ENCODE measurements at regions not wholly inside any gene's neighbourhood (a gene's known extent, or its start where the extent isn't known, plus 50 kb on each side); places are given as distances from the start of the nearest gene placed in this dataset.

DNA sequence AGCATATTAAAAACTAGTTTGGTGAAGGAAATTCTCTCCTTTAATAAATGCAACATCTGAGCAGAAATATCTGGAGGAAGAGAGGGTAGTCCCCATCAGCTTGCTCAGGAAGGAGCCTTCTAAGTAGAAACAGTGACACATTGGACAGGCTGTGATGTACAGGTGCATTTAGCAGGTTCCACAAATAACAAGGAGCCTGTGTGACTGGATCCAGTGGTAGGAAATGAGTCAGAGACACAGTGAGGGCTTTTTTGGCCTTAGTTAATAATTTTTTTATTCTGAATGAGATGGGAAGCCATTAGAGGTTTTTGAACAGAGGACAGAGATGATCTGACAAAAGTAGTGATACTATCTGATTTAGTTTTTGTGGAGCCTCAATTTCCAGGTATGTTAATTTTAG lies 738.9 kb upstream of the PTBP2 start:
- TF ChIP-seq, protein P1, sequence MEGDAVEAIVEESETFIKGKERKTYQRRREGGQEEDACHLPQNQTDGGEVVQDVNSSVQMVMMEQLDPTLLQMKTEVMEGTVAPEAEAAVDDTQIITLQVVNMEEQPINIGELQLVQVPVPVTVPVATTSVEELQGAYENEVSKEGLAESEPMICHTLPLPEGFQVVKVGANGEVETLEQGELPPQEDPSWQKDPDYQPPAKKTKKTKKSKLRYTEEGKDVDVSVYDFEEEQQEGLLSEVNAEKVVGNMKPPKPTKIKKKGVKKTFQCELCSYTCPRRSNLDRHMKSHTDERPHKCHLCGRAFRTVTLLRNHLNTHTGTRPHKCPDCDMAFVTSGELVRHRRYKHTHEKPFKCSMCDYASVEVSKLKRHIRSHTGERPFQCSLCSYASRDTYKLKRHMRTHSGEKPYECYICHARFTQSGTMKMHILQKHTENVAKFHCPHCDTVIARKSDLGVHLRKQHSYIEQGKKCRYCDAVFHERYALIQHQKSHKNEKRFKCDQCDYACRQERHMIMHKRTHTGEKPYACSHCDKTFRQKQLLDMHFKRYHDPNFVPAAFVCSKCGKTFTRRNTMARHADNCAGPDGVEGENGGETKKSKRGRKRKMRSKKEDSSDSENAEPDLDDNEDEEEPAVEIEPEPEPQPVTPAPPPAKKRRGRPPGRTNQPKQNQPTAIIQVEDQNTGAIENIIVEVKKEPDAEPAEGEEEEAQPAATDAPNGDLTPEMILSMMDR (conservative IDR thresholded peaks at IDR 0.05), result no peak
- no peak for TF ChIP-seq EZH2 (IDR thresholded peaks at IDR 0.05; ENCODE audit: low read depth)

Data from PC-9 (cell line).